ENCODE measurements at regions not wholly inside any gene's neighbourhood (a gene's known extent, or its start where the extent isn't known, plus 50 kb on each side); places are given as distances from the start of the nearest gene placed in this dataset.

- DNase-seq: no peak
These were observed 227.6 kb downstream of the ASXL3 start for GRCh38 chr18:33805592-33805991.

GRCh38 chr18:33804258-33804657 lies 226.2 kb downstream of the ASXL3 start:
- peak; percentile 29 for DNase-seq

- DNase-seq: peak; percentile 4
These were observed 225.6 kb downstream of the ASXL3 start for GRCh38 chr18:33803636-33804035.

- no peak for DNase-seq
These were observed 224.9 kb downstream of the ASXL3 start for GRCh38 chr18:33802955-33803354.

All from kidney glomerular epithelial cell (primary cell).